HCT116 (cell line): ENCODE measurements at regions not wholly inside any gene's neighbourhood (a gene's known extent, or its start where the extent isn't known, plus 50 kb on each side); places are given as distances from the start of the nearest gene placed in this dataset.

Experiments
- ATAC-seq: fragments of 200-7000 bp; cut with Tn5 transposase; 2 replicates; pipeline ENCODE4 v1.9.1; 2020; ENCODE audit warnings: mild to moderate bottlenecking, moderate library complexity
- BruUV-seq: library from RNA; stranded (reverse); fragments of 400-500 nt; replicated peaks from 2 replicates; lab custom pipeline; 2021; lab: Mats Ljungman, UMichigan
- CTCF ChIA-PET: fragments of 300-600 bp; sonication (Branson Sonifier 250); formaldehyde crosslinking; loops from one replicate; lab custom pipeline; 2021; ENCODE audit warnings: antibody characterized with exemption; lab: Charles Lee
- POLR2A ChIA-PET: fragments of 300-600, 350-600 bp; sonication (Branson Sonifier 250); formaldehyde crosslinking; loops from one replicate; lab custom pipeline; 2021; ENCODE audit warnings: antibody characterized with exemption; lab: Charles Lee
- RAD21 ChIA-PET, 2 experiments: fragments of 300-600 bp; sonication (Branson Sonifier 250); formaldehyde crosslinking; loops; one replicate each; lab custom pipeline; 2023; ENCODE audit warnings: low total read pairs in 2 of 2; ENCODE audit not compliant: uncharacterized antibody in 2 of 2, unreplicated experiment in 2 of 2, low non-redundant PET in 1 of 2; lab: Charles Lee
- DNase-seq: peaks from one replicate; pipeline ENCODE4 v3.0.0-alpha.2; 2010; ENCODE audit warnings: low read depth, low spot score
- H2AFZ ChIP-seq: fragments of 200-600 bp; shearing (Covaris generic), sonication (generic); 2 replicates; pipeline ENCODE4 v1.6.1; 2017; ENCODE audit warnings: low read depth, mixed run types, mixed read lengths, antibody characterized with exemption, low read length; ENCODE audit not compliant: poor library complexity, severe bottlenecking
- H3K27ac ChIP-seq: 2 replicates; pipeline ENCODE4 v1.5.1; 2012; ENCODE audit warnings: low read depth, low read length
- H3K27me3 ChIP-seq: fragments of 200-600 bp; sonication (generic); 2 replicates; pipeline ENCODE4 v1.6.1; 2016; ENCODE audit warnings: mixed run types, low read length, mixed read lengths; ENCODE audit not compliant: insufficient read depth
- H3K36me3 ChIP-seq, 2 experiments: fragments of 200-500 bp in 1 of 2; fragments of 200-600 bp in 1 of 2; sonication (Bioruptor generic) in 1 of 2; sonication (generic) in 1 of 2; 2 replicates each; pipeline versions ENCODE4 v1.5.1 to v1.6.1; 2014 to 2016; ENCODE audit warnings: low read length in 2 of 2, inconsistent platforms in 1 of 2, mixed read lengths in 1 of 2, mixed run types in 1 of 2; ENCODE audit not compliant: insufficient read depth in 2 of 2, control insufficient read depth in 1 of 2
- H3K4me1 ChIP-seq, 2 experiments: fragments of 200-600 bp in 1 of 2; sonication (generic) in 1 of 2; 2 replicates each; pipeline versions ENCODE4 v1.5.1 to v1.6.1; 2012 to 2017; ENCODE audit warnings: low read length in 2 of 2, inconsistent platforms in 1 of 2, mild to moderate bottlenecking in 1 of 2, mixed read lengths in 1 of 2, mixed run types in 1 of 2, moderate library complexity in 1 of 2; ENCODE audit not compliant: insufficient read depth in 2 of 2, control insufficient read depth in 1 of 2
- H3K4me2 ChIP-seq: fragments of 200-600 bp; sonication (generic); 2 replicates; pipeline ENCODE4 v1.6.1; 2017; ENCODE audit warnings: mixed run types, low read length, mixed read lengths
- H3K4me3 ChIP-seq, 2 experiments: fragments of 200-600 bp in 1 of 2; sonication (generic) in 1 of 2; replicated peaks in 1 of 2; 2 replicates each; pipeline ENCODE4 v1.5.1; 2011 to 2016; ENCODE audit warnings: low read length in 2 of 2, control low read depth in 1 of 2, low read depth in 1 of 2, mild to moderate bottlenecking in 1 of 2, mixed read lengths in 1 of 2, mixed run types in 1 of 2
- H3K79me2 ChIP-seq: fragments of 200-600 bp; sonication (generic); 2 replicates; pipeline ENCODE4 v1.6.1; 2017; ENCODE audit warnings: mild to moderate bottlenecking, mixed run types, low read length, moderate library complexity, mixed read lengths; ENCODE audit not compliant: insufficient read depth
- H3K9ac ChIP-seq: fragments of 200-600 bp; sonication (generic); 2 replicates; pipeline ENCODE4 v1.6.1; 2016; ENCODE audit warnings: low read length, mixed read lengths
- H3K9me2 ChIP-seq: fragments of 200-600 bp; sonication (generic), shearing (Covaris generic); 2 replicates; pipeline ENCODE4 v1.6.1; 2017; ENCODE audit warnings: mixed run types, mild to moderate bottlenecking, moderate library complexity; ENCODE audit not compliant: insufficient read depth
- H3K9me3 ChIP-seq, 2 experiments: fragments of 200-500 bp in 1 of 2; fragments of 200-600 bp in 1 of 2; sonication (Bioruptor generic) in 1 of 2; sonication (generic) in 1 of 2; 2 replicates each; pipeline ENCODE4 v1.6.1; 2014 to 2017; ENCODE audit warnings: low read length in 2 of 2, mixed read lengths in 2 of 2, inconsistent platforms in 1 of 2, low read depth in 1 of 2, mild to moderate bottlenecking in 1 of 2, mixed run types in 1 of 2, moderate library complexity in 1 of 2; ENCODE audit not compliant: control insufficient read depth in 1 of 2, insufficient read depth in 1 of 2
- H4K20me1 ChIP-seq: fragments of 200-600 bp; sonication (generic), shearing (Covaris generic); 2 replicates; pipeline ENCODE4 v1.6.1; 2017; ENCODE audit warnings: mixed run types, mild to moderate bottlenecking, moderate library complexity; ENCODE audit not compliant: insufficient read depth
- ATF3 ChIP-seq: IDR thresholded peaks from 2 replicates; pipeline ENCODE4 v1.6.1; 2012
- CBX3 ChIP-seq: IDR thresholded peaks from 2 replicates; pipeline ENCODE4 v1.6.1; 2012; ENCODE audit warnings: low read depth
- CEBPB ChIP-seq: IDR thresholded peaks from 2 replicates; pipeline ENCODE4 v1.6.1; 2012; ENCODE audit warnings: low read depth
- CTCF ChIP-seq, 3 experiments: fragments of 200-600 bp in 1 of 3; sonication (generic) in 1 of 3; IDR thresholded peaks in 2 of 3; conservative IDR thresholded peaks in 1 of 3; 2 replicates each; pipeline ENCODE4 v1.5.1; 2012 to 2017; ENCODE audit warnings: low read depth in 2 of 3, low read length in 2 of 3, antibody characterized with exemption in 1 of 3, borderline replicate concordance in 1 of 3, control low read depth in 1 of 3, mild to moderate bottlenecking in 1 of 3, mixed read lengths in 1 of 3, mixed run types in 1 of 3, moderate library complexity in 1 of 3; ENCODE audit not compliant: insufficient read depth in 1 of 3
- EGR1 ChIP-seq: IDR thresholded peaks from 2 replicates; pipeline ENCODE4 v1.6.1; 2012; ENCODE audit warnings: low read depth
- ELF1 ChIP-seq: IDR thresholded peaks from 2 replicates; pipeline ENCODE4 v1.6.1; 2012; ENCODE audit warnings: low read depth, borderline replicate concordance
- FOSL1 ChIP-seq: IDR thresholded peaks from 2 replicates; pipeline ENCODE4 v1.6.1; 2012; ENCODE audit warnings: low read depth
- MAX ChIP-seq: IDR thresholded peaks from 2 replicates; pipeline ENCODE4 v1.6.1; 2012
- POLR2A ChIP-seq: IDR thresholded peaks from 2 replicates; pipeline ENCODE4 v1.7.0; 2011; ENCODE audit warnings: borderline replicate concordance; ENCODE audit not compliant: insufficient read depth, insufficient read length; ENCODE audit errors: extremely low read depth
- POLR2AphosphoS5 ChIP-seq: IDR thresholded peaks from 2 replicates; pipeline ENCODE4 v1.6.1; 2011; ENCODE audit warnings: mild to moderate bottlenecking, low read depth, low read length, moderate library complexity
- RAD21 ChIP-seq: IDR thresholded peaks from 2 replicates; pipeline ENCODE4 v1.6.1; 2012; ENCODE audit warnings: low read depth, mild to moderate bottlenecking
- REST ChIP-seq: IDR thresholded peaks from 2 replicates; pipeline ENCODE4 v1.6.1; 2012; ENCODE audit warnings: low read depth
- SIN3A ChIP-seq: IDR thresholded peaks from 2 replicates; pipeline ENCODE4 v1.6.1; 2012; ENCODE audit warnings: low read depth
- SP1 ChIP-seq: IDR thresholded peaks from 2 replicates; pipeline ENCODE4 v1.6.1; 2012; ENCODE audit warnings: low read depth
- SRF ChIP-seq: IDR thresholded peaks from 2 replicates; pipeline ENCODE4 v1.6.1; 2012; ENCODE audit warnings: low read depth
- TCF7L2 ChIP-seq: IDR thresholded peaks from 2 replicates; pipeline ENCODE4 v1.7.0; 2011; ENCODE audit warnings: borderline replicate concordance, inconsistent platforms; ENCODE audit not compliant: insufficient read depth, insufficient read length; ENCODE audit errors: extremely low read depth
- YY1 ChIP-seq: IDR thresholded peaks from 2 replicates; pipeline ENCODE4 v1.6.1; 2011; ENCODE audit warnings: low read length, low read depth, moderate library complexity, mild to moderate bottlenecking; ENCODE audit not compliant: insufficient replicate concordance; ENCODE audit errors: extremely low read depth
- ZBTB33 ChIP-seq: IDR thresholded peaks from 2 replicates; pipeline ENCODE4 v1.6.1; 2011; ENCODE audit warnings: mild to moderate bottlenecking, low read length, moderate library complexity; ENCODE audit not compliant: insufficient replicate concordance; ENCODE audit errors: extremely low read depth
- ZNF274 ChIP-seq: fragments of 200-500 bp; sonication (Bioruptor generic); IDR thresholded peaks from 2 replicates; pipeline ENCODE4 v1.6.1; 2014; ENCODE audit warnings: mild to moderate bottlenecking, low read depth, low read length, inconsistent platforms
- intact Hi-C: fragments of 100-400 bp; cut with micrococcal nuclease; formaldehyde crosslinking; loops from 2 replicates; pipeline ENCODE4 v1.10.0; 2022

GRCh38 chr18:24885276-24885675, 424.8 kb downstream of the HRH4 start:
- no peaks in the 10 kb centered on the region for H3K36me3 ChIP-seq
- no peaks in the 10 kb centered on the region for H3K9me2 ChIP-seq
- intact Hi-C loops, result loop anchor here (10.0 kb wide), 1 partner anchor 950 kb away; no protein-coding TSS in a partner anchor
- no peaks in the 10 kb centered on the region for H3K79me2 ChIP-seq
- no TSS peak for BruUV-seq
- no peaks in the 10 kb centered on the region for H3K9me3 ChIP-seq
- H3K4me2 ChIP-seq, result no peak overlapping the region
- POLR2A ChIA-PET, result no interaction called here
- TF ChIP-seq TCF7L2 (no peak), POLR2A (no peak), POLR2AphosphoS5 (no peak), RAD21 (no peak), ELF1 (no peak), ZNF274 (no peak), REST (no peak), SRF (no peak), EGR1 (no peak), ATF3 (no peak), YY1 (no peak), CTCF (IDR thresholded peaks at IDR 0.05 in 2 of 3, conservative IDR thresholded peaks at IDR 0.05 in 1 of 3; ENCODE audit: borderline replicate concordance in 1 of 3, insufficient read depth in 1 of 3, low read depth in 2 of 3, low read length in 2 of 3) (no peak), ZBTB33 (no peak), CBX3 (no peak), MAX (no peak), CEBPB (no peak), FOSL1 (no peak), SP1 (no peak), SIN3A (no peak)
- DNase-seq (no peak), ATAC-seq (no peak)
- H3K27ac ChIP-seq, result no peak overlapping the region
- H4K20me1 ChIP-seq, result no peaks in the 10 kb centered on the region
- CTCF ChIA-PET, result no interaction called here
- RAD21 ChIA-PET, result no interaction called here
- no peak overlapping the region for H3K9ac ChIP-seq
- H3K4me3 ChIP-seq, result no peak overlapping the region
- no peaks in the 10 kb centered on the region for H3K4me1 ChIP-seq
- H3K27me3 ChIP-seq, result no peaks in the 10 kb centered on the region
- H2AFZ ChIP-seq, result no peak overlapping the region
